HG03432 (cell line): ENCODE measurements at regions not wholly inside any gene's neighbourhood (a gene's known extent, or its start where the extent isn't known, plus 50 kb on each side); places are given as distances from the start of the nearest gene placed in this dataset.

Source experiments
- ATAC-seq: cut with Tn5 transposase; IDR thresholded peaks from one replicate; pipeline ENCODE4 v1.9.1; 2021; ENCODE audit warnings: mild to moderate bottlenecking, moderate library complexity; ENCODE audit not compliant: unreplicated experiment

- ATAC-seq: no peak
These were observed 99.4 kb upstream of the BCL11A start for GRCh38 chr2:60652832-60653340.

DNA sequence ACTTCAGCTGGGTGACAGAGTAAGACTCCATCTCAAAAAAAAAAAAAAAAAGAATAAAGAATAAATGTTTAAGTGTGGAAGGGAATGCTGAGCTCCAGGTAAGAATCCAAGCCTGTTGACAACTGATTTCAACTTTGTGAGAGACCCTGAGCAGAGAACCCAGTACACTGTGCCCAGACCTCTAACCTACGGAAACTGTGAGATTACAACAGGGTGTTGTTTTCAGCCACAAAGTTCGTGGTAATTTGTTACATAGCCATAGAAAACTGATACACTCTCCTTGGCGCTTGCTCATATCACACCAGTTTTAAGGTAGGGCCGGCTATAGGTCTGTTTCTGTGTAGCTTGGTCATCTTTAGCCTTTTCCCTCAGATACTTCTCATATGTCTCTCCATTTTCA lies 98.4 kb upstream of the PAPOLG start:
- no peak for ATAC-seq

DNA sequence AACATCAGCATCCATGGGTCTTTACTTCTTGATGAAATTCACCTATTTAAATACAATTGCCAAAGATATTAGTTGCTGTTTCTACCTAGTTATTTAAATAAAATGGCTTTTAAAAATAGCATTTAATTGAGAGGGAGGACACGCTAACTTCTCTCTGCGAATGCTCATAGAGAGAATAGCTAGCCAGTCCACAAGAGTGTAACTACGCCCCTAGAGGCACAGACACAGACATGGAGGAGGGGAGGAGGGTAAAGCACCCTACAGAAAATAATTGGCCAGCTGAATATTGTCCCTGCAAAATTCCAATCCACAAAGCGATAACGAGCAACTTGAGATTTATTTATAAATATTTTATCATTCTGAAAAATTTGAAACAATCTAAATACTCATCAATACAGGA lies 97.0 kb upstream of the PAPOLG start:
- no peak for ATAC-seq

DNA sequence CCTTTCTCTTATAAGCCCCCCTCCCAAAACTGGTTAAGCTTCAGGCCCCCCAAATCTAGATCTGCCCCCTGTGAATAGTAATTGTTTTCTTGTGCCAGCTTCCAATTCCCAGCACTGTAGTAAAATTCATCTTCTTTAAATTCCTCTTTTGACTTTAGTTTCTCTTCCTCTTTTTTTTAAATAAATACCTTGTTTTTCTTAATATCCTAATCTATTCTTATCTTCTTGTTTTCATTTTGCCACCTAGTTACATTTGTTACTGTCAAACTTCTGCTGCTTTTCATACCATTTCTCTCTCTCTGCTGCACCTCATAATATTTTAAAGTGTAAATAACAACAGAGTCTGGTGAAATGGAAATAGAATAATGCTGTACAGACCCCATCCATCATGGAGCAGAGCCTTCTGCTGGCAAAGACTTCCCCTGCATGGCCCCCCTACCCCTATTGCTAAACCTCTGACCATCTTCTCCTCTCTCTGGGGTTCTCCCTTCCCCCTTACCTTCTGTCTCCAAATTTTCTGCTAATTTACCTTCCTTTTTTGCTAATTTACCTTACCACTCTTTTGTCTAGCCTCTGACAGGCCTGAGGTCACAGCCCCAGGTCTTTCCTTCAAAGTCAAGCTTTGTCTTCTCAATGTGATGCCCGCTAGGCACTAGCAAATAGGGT lies 94.9 kb upstream of the PAPOLG start:
- no peak for ATAC-seq

GRCh38 chr2:60662781-60663180 lies 93.3 kb upstream of the PAPOLG start:
- no peak for ATAC-seq

- no peak for ATAC-seq
These were observed 84.1 kb upstream of the PAPOLG start for GRCh38 chr2:60671966-60672365.

DNA sequence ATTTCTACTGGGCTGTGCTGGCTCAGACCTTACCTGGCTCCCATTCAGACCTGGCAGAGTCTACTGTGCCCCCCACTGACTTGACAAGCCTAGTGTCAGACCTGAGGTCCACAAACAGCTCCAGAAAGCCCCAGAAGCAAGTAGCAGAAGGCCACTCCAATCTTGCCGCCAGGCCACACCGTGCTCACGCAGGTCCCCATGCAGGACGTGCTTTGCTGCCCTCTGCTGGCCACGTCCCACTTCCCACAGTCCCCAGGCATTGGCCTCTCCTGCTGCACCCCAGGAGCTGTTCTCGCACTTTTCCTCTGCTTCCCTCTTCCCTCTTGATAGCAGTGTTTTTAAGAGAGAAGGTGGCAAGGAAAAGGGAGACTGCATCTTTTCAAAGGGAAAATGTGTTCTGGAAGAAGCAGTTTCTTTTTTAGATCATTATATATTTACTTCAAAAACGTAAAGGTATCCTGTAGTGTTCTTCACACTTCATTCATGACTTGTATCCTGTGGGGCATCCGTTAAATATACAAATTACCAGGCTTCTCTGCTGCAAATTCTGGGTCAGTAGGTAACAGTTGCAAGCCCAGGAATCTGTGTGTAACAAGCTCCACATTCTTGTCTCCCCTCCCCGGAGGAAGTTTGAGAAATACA lies 81.4 kb upstream of the PAPOLG start:
- peak; percentile 99 for ATAC-seq

- no peak for ATAC-seq
These were observed 80.8 kb upstream of the PAPOLG start for GRCh38 chr2:60675301-60675700.

GRCh38 chr2:60676706-60677330 lies 79.2 kb upstream of the PAPOLG start:
- ATAC-seq: no peak

GRCh38 chr2:60677356-60677755 lies 78.7 kb upstream of the PAPOLG start:
- no peak for ATAC-seq

DNA sequence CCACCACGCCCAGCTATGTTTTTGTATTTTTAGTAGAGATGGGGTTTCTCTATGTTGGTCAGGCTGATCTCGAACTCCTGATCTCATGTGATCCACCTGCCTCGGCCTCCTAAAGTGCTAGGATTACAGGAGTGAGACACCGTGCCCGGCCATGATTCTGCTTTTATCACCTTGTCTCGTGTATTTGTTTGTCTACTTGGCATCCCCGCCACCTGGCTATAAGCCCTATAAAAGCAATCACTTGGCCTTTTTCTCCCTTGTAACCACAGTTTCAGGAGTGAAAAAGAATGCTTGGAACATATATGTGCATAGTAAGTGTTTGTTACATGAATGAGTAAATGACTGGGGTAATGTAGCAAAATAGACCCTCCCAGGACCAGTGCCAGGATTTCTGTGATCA lies 77.5 kb upstream of the PAPOLG start:
- no peak for ATAC-seq

DNA sequence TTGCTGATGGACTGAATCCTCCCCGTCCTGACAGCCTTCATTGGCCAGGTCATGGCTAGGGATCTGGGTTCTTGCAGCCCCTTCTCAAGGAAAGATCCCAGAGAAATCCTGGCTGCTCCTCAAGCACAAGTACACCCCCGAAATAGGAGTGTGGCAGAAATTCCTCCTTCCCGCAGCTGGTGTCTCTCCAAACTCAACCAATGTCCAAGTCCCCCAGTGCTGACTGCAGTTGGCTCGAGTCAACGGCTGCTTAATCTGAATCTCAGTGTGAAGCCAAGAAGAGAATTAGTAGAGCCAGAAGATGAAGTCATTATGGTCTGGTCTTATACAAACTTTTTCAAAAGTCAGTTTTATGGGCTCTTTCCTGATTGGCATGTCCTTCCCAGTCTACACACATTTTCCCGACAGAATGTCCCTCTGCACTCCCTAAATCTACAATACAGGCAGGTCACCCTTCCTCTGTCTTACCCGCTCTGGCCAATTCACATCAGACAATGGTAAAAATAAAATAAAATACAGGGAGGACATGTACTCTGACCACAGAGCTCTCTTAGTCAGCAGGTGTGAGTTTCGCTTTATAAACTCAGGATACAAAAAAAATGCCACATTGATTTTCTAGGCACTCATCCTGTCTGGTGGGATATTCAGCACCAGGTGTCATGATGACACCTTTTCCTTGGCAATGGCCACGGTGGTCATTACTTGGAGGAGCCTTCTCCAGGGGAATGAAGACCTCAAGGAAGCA lies 76.9 kb upstream of the PAPOLG start:
- no peak for ATAC-seq

GRCh38 chr2:60693551-60693950 lies 62.5 kb upstream of the PAPOLG start:
- no peak for ATAC-seq

- ATAC-seq: no peak
These were observed 60.3 kb upstream of the PAPOLG start for GRCh38 chr2:60695793-60696192.

DNA sequence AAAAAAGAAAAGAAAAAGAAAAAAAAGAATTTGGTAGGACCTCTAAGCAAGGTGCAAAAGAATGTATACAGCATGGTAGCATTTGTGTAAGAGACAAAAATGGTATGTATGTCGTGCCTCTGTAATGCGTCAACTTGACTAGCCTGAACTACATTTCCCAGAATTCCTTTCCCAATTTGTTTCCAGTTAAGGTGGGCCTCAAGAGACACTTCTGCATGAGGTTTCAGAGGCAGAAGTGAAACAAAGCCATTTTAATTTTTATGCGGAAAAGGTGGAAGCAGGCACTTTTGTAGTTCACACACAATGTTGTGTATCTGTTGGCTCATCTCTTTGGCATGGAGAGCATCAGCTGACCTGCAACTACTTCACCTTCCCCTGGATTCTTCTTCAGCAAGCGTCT lies 56.5 kb upstream of the PAPOLG start:
- ATAC-seq: no peak

DNA sequence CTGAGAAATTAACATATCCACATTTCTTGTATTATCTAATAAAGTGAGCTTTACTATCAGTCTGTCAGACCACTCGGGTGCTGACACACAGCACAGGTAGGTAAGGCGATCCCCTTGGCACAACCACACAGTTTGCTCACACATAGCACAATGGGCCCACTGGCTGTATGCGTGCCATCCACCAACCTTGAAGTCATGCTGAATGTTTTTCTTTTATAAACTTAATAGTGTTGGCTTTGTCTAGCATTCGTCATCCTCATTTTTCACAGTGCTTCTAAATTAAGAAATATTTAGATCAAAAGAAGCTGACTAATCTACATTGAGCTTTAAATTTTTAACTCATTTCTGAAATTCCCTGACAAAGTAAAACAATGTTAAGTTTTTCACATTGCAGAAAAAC lies 50.0 kb upstream of the PAPOLG start:
- ATAC-seq: no peak
